Prostate gland (tissue), 2 donors: ENCODE measurements at regions not wholly inside any gene's neighbourhood (a gene's known extent, or its start where the extent isn't known, plus 50 kb on each side); places are given as distances from the start of the nearest gene placed in this dataset.

Experiments used
- POLR2AphosphoS5 ChIP-seq: sonication (generic); formaldehyde crosslinking; IDR thresholded peaks from one replicate; pipeline ENCODE4 v1.6.1; 2017; ENCODE audit warnings: antibody characterized with exemption
- TF ChIP-seq, protein P1 (sequence below), 4 experiments: fragments of 200-600 bp in 2 of 4; fragments of 450-650 bp in 2 of 4; sonication (generic) in 2 of 4; IDR thresholded peaks; 1 replicate in 3 of 4; 2 replicates in 1 of 4; pipeline ENCODE4 v1.5.1; 2016 to 2019; ENCODE audit warnings: antibody characterized with exemption in 4 of 4, mild to moderate bottlenecking in 2 of 4, moderate library complexity in 2 of 4

DNA sequence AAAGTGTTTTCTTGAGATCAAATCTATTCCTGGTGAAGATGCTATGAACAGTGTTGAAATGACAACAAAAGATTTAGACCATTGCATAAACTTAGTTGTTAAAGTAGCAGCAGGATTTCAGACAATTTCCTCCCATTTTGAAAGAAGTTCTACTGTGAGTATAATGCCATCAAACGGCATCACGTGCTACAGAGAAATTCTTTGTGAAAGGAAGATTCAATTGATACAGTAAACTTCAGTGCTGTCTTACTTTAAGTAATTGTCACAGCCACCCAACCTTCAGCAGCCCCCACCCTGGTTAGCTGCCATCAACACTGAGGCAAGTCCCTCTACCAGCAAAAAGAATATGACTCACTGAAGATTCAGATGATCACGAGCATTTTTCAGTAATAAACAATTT is 115.2 kb downstream of the TES start:
- TF ChIP-seq, protein P1, sequence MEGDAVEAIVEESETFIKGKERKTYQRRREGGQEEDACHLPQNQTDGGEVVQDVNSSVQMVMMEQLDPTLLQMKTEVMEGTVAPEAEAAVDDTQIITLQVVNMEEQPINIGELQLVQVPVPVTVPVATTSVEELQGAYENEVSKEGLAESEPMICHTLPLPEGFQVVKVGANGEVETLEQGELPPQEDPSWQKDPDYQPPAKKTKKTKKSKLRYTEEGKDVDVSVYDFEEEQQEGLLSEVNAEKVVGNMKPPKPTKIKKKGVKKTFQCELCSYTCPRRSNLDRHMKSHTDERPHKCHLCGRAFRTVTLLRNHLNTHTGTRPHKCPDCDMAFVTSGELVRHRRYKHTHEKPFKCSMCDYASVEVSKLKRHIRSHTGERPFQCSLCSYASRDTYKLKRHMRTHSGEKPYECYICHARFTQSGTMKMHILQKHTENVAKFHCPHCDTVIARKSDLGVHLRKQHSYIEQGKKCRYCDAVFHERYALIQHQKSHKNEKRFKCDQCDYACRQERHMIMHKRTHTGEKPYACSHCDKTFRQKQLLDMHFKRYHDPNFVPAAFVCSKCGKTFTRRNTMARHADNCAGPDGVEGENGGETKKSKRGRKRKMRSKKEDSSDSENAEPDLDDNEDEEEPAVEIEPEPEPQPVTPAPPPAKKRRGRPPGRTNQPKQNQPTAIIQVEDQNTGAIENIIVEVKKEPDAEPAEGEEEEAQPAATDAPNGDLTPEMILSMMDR (IDR thresholded peaks at IDR 0.05), result no peak
- no peak for TF ChIP-seq POLR2AphosphoS5
